ENCODE measurements at regions not wholly inside any gene's neighbourhood (a gene's known extent, or its start where the extent isn't known, plus 50 kb on each side); places are given as distances from the start of the nearest gene placed in this dataset.

- peaks cover 79% of the 10 kb centered on the region for H3K9me3 ChIP-seq (ENCODE audit: low read length)
- CTCF ChIA-PET (ENCODE audit: low intra/inter-chr PET ratio, low total read pairs) = no interaction called here
- no peaks in the 10 kb centered on the region for H4K20me1 ChIP-seq (ENCODE audit: insufficient read depth, low read length)
- no peak overlapping the region for H3K9ac ChIP-seq (ENCODE audit: insufficient read depth, low read depth, low read length)
- in situ Hi-C loops (cut with HindIII; ENCODE audit: extremely low pct_ligation_motif_present, low pct_unique_long_range_greater_than_20kb) (no loop called here), intact Hi-C loops (cut with micrococcal nuclease; ENCODE audit: unreplicated experiment) (no loop called here)
- BruUV-seq (replicated peaks) = no TSS peak
- ATAC-seq = no peak
- H3K4me1 ChIP-seq (ENCODE audit: insufficient read depth, low read length) = no peaks in the 10 kb centered on the region
- no peaks in the 10 kb centered on the region for H3K79me2 ChIP-seq (ENCODE audit: insufficient read depth, low read length)
- TF ChIP-seq ZNF331 (CRISPR knock-in tag; IDR thresholded peaks at IDR 0.05) (no peak), ZBTB42 (CRISPR knock-in tag; IDR thresholded peaks at IDR 0.05) (no peak), SALL2 (CRISPR knock-in tag; IDR thresholded peaks at IDR 0.05) (no peak), ZNF318 (CRISPR knock-in tag; IDR thresholded peaks at IDR 0.05) (no peak), XRCC5 (optimal IDR thresholded peaks at IDR 0.05; ENCODE audit: low read length) (no peak), ZNF598 (CRISPR knock-in tag; IDR thresholded peaks at IDR 0.05; ENCODE audit: borderline replicate concordance) (no peak), NKX3-1 (CRISPR knock-in tag; IDR thresholded peaks at IDR 0.05) (no peak), ATF2 (CRISPR knock-in tag; IDR thresholded peaks at IDR 0.05) (no peak), KLF12 (CRISPR knock-in tag; IDR thresholded peaks at IDR 0.05; ENCODE audit: borderline replicate concordance) (no peak), ZSCAN31 (CRISPR knock-in tag; IDR thresholded peaks at IDR 0.05; ENCODE audit: low read depth) (no peak), ZNF710 (CRISPR knock-in tag; IDR thresholded peaks at IDR 0.05; ENCODE audit: borderline replicate concordance) (no peak)
- 5% methylated on average over 2 of the region's 2 CpGs for WGBS (ENCODE audit: low lambda C conversion rate)
- no peak overlapping the region for H3K4me2 ChIP-seq (ENCODE audit: low read depth, low read length)
- H3K4me3 ChIP-seq (replicated peaks in 1 of 3; ENCODE audit: insufficient read depth in 1 of 3, low read depth in 2 of 3, low read length in 3 of 3) = no peak overlapping the region
- no peak for DNase-seq (ENCODE audit: low spot score)
- no peaks in the 10 kb centered on the region for H3K27me3 ChIP-seq (ENCODE audit: control insufficient read depth in 1 of 2, insufficient read depth in 2 of 2, low read length in 2 of 2)
- H2AFZ ChIP-seq (ENCODE audit: low read length) = no peak overlapping the region
- no peaks in the 10 kb centered on the region for H3K36me3 ChIP-seq (replicated peaks in 1 of 2; ENCODE audit: control insufficient read depth in 1 of 2, insufficient read depth in 2 of 2, low read length in 2 of 2)
- POLR2A ChIA-PET = no interaction called here
- FAIRE-seq = no peak
- no peak overlapping the region for H3K27ac ChIP-seq (ENCODE audit: extremely low read length, insufficient read depth, low read length)
Measured at GRCh38 chr2:4192119-4192518, 488.7 kb downstream of the DCDC2C start.
